B cell (primary cell): ENCODE measurements at regions not wholly inside any gene's neighbourhood (a gene's known extent, or its start where the extent isn't known, plus 50 kb on each side); places are given as distances from the start of the nearest gene placed in this dataset.

Experiments used
- CTCF ChIP-seq: fragments of 200-600 bp; IDR thresholded peaks from one replicate; pipeline ENCODE4 v1.8.0; 2022; ENCODE audit warnings: antibody characterized with exemption, mild to moderate bottlenecking
- EZH2 ChIP-seq: IDR thresholded peaks from 2 replicates; pipeline ENCODE4 v1.6.1; 2012; ENCODE audit warnings: borderline replicate concordance, low read depth, mild to moderate bottlenecking, moderate library complexity, low read length; ENCODE audit not compliant: insufficient read depth, poor library complexity, severe bottlenecking

DNA sequence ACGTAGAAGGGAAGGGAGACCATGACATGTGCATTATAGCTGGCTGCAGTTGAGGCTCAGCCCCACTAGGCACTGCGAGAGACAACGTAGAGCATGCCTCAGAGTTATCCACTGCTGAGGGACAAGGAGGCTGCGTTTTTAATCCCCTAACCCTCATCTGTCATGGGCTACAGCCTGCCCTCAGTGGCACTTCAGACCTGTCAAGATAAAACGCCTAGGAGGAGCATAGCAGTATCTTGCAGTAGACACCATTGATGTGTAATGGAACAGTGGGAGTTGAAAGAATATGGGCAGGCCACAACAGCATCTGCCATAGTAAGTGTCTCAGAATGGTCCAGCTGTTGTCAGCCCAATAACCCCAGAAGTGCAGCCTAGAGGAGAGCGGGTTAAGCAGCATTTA lies 307.0 kb upstream of the PTBP2 start:
- TF ChIP-seq EZH2: no peak
- TF ChIP-seq CTCF: no peak
